ENCODE measurements at regions not wholly inside any gene's neighbourhood (a gene's known extent, or its start where the extent isn't known, plus 50 kb on each side); places are given as distances from the start of the nearest gene placed in this dataset.

GRCh38 chr20:18987781-18988360 lies 174.3 kb downstream of the SCP2D1 start:
- peaks cover 4% of the 10 kb centered on the region for H3K9me3 Mint-ChIP-seq
- H3K4me1 Mint-ChIP-seq, result peaks cover 15% of the 10 kb centered on the region
- ChIA-PET POLR2A (no interaction called here), CTCF (no interaction called here)
- H3K36me3 Mint-ChIP-seq, result 0 out of 2 replicates have a peak, but pooled peaks cover 2% of the 10 kb centered on the region
- TF ChIP-seq ETV6 (CRISPR knock-in tag; IDR thresholded peaks at IDR 0.05) (no peak), ZBTB43 (CRISPR knock-in tag; IDR thresholded peaks at IDR 0.05) (no peak), E2F4 (CRISPR knock-in tag; IDR thresholded peaks at IDR 0.05; ENCODE audit: borderline replicate concordance, low read depth) (no peak), EMX1 (CRISPR knock-in tag; IDR thresholded peaks at IDR 0.05) (no peak), ELF4 (CRISPR knock-in tag; IDR thresholded peaks at IDR 0.05; ENCODE audit: low read depth) (no peak), ZNF219 (CRISPR knock-in tag; IDR thresholded peaks at IDR 0.05; ENCODE audit: borderline replicate concordance) (no peak), RELA (CRISPR knock-in tag; IDR thresholded peaks at IDR 0.05; ENCODE audit: borderline replicate concordance) (no peak)
- H3K27me3 Mint-ChIP-seq (ENCODE audit: low read depth), result no peaks in the 10 kb centered on the region
- H3K4me3 Mint-ChIP-seq, result no peak overlapping the region
- DNase-seq (ENCODE audit: low spot score), result no peak
- ATAC-seq, result no peak
- H3K27ac Mint-ChIP-seq, result no peak overlapping the region

- DNase-seq (ENCODE audit: low spot score) (no peak), ATAC-seq (no peak)
- ChIA-PET POLR2A (interaction anchor here (0.5 kb wide), 1 partner anchor 295 kb away, joined by 6 read pairs; no protein-coding TSS in a partner anchor), CTCF (no interaction called here)
- Mint-ChIP-seq H3K4me1 (peaks cover 11% of the 10 kb centered on the region), H3K27ac (no peak overlapping the region), H3K27me3 (ENCODE audit: low read depth) (no peaks in the 10 kb centered on the region), H3K36me3 (peaks cover 8% of the 10 kb centered on the region; the same call in 1 of the 2 replicates), H3K9me3 (peaks cover 11% of the 10 kb centered on the region), H3K4me3 (no peak overlapping the region)
- TF ChIP-seq MAX (CRISPR knock-in tag; IDR thresholded peaks at IDR 0.05) (no peak), PRRX2 (CRISPR knock-in tag; IDR thresholded peaks at IDR 0.05) (no peak), E2F5 (CRISPR knock-in tag; IDR thresholded peaks at IDR 0.05) (no peak), ZNF219 (CRISPR knock-in tag; IDR thresholded peaks at IDR 0.05; ENCODE audit: borderline replicate concordance) (no peak), FOXK1 (CRISPR knock-in tag; IDR thresholded peaks at IDR 0.05) (no peak), AFF4 (CRISPR knock-in tag; IDR thresholded peaks at IDR 0.05; ENCODE audit: borderline replicate concordance) (no peak), TCF7 (CRISPR knock-in tag; IDR thresholded peaks at IDR 0.05; ENCODE audit: low read depth) (no peak), ZBTB21 (CRISPR knock-in tag; IDR thresholded peaks at IDR 0.05; ENCODE audit: borderline replicate concordance) (no peak), ZNF396 (CRISPR knock-in tag; IDR thresholded peaks at IDR 0.05; ENCODE audit: borderline replicate concordance) (no peak), ERG (CRISPR knock-in tag; IDR thresholded peaks at IDR 0.05) (no peak), MYBL2 (CRISPR knock-in tag; IDR thresholded peaks at IDR 0.05) (no peak), PRDM15 (CRISPR knock-in tag; IDR thresholded peaks at IDR 0.05) (no peak), PREB (CRISPR knock-in tag; IDR thresholded peaks at IDR 0.05; ENCODE audit: borderline replicate concordance) (no peak), TEAD4 (CRISPR knock-in tag; IDR thresholded peaks at IDR 0.05) (no peak)
Measured at GRCh38 chr20:18988701-18989100, 175.1 kb downstream of the SCP2D1 start.

All from WTC11 (cell line).